ENCODE measurements at regions not wholly inside any gene's neighbourhood (a gene's known extent, or its start where the extent isn't known, plus 50 kb on each side); places are given as distances from the start of the nearest gene placed in this dataset.

- no peak for TF ChIP-seq CTCF (conservative IDR thresholded peaks at IDR 0.05; ENCODE audit: low read depth in 2 of 2)
- no peak for TF ChIP-seq JUNB (IDR thresholded peaks at IDR 0.05; ENCODE audit: unreplicated experiment)
- TF ChIP-seq CREB1 (CRISPR knock-in tag; IDR thresholded peaks at IDR 0.05; ENCODE audit: low read depth): no peak
- TF ChIP-seq EZH2phosphoT487 (IDR thresholded peaks at IDR 0.05; ENCODE audit: unreplicated experiment): no peak
- no peak for TF ChIP-seq EZH2 (IDR thresholded peaks at IDR 0.05; ENCODE audit: low read depth, unreplicated experiment)
- no peak for TF ChIP-seq POLR2AphosphoS5 (IDR thresholded peaks at IDR 0.05; ENCODE audit: low read depth)
- no peak for TF ChIP-seq REST (IDR thresholded peaks at IDR 0.05; ENCODE audit: unreplicated experiment)
- TF ChIP-seq ETS1 (IDR thresholded peaks at IDR 0.05): no peak
- no peak for TF ChIP-seq STAT1 (IDR thresholded peaks at IDR 0.05; ENCODE audit: unreplicated experiment)
These were observed 1102.1 kb downstream of the DIAPH3 start for GRCh38 chr13:59061621-59062020.

All from GM23338 (cell line).